ENCODE measurements at regions not wholly inside any gene's neighbourhood (a gene's known extent, or its start where the extent isn't known, plus 50 kb on each side); places are given as distances from the start of the nearest gene placed in this dataset.

- TF ChIP-seq CTCF (IDR thresholded peaks at IDR 0.05), result no peak
- intact Hi-C loops (cut with DNase I, micrococcal nuclease), result no loop called here
- no peak for DNase-seq
Observed at GRCh38 chr1:220368352-220369265, 96.4 kb upstream of the RAB3GAP2 start.

GRCh38 chr1:220367833-220368232, 95.6 kb upstream of the RAB3GAP2 start:
- ATAC-seq, result no peak
- intact Hi-C loops (cut with DNase I, micrococcal nuclease), result no loop called here
- Histone ChIP-seq H3K4me1 (ENCODE audit: low read depth) (no peaks in the 10 kb centered on the region), H3K9me3 (no peaks in the 10 kb centered on the region), H3K4me3 (no peak overlapping the region), H3K36me3 (ENCODE audit: low read depth) (no peaks in the 10 kb centered on the region)
- no peak for TF ChIP-seq CTCF (IDR thresholded peaks at IDR 0.05)
- DNase-seq, result no peak

More at GRCh38 chr1:220368352-220369265, 96.4 kb upstream of the RAB3GAP2 start:
- Histone ChIP-seq H3K36me3 (ENCODE audit: low read depth) (no peaks in the 10 kb centered on the region), H3K9me3 (no peaks in the 10 kb centered on the region), H3K4me3 (no peak overlapping the region), H3K4me1 (ENCODE audit: low read depth) (no peaks in the 10 kb centered on the region)
- no peak for ATAC-seq

- DNase-seq, result no peak
- Histone ChIP-seq H3K4me1 (ENCODE audit: low read depth) (no peaks in the 10 kb centered on the region), H3K4me3 (no peak overlapping the region), H3K9me3 (no peaks in the 10 kb centered on the region), H3K36me3 (ENCODE audit: low read depth) (no peaks in the 10 kb centered on the region)
- no peak for ATAC-seq
- intact Hi-C loops (cut with DNase I, micrococcal nuclease), result no loop called here
- no peak for TF ChIP-seq CTCF (IDR thresholded peaks at IDR 0.05)
Observed at GRCh38 chr1:220366269-220366668, 94.0 kb upstream of the RAB3GAP2 start.

- H3K9me3 ChIP-seq, result no peaks in the 10 kb centered on the region
- TF ChIP-seq CTCF (IDR thresholded peaks at IDR 0.05), result no peak
- intact Hi-C loops (cut with DNase I, micrococcal nuclease), result no loop called here
Observed at GRCh38 chr1:220363196-220363837, 91.1 kb upstream of the RAB3GAP2 start.

GRCh38 chr1:220356981-220357850, 85.0 kb upstream of the RAB3GAP2 start:
- Histone ChIP-seq H3K4me3 (no peak overlapping the region), H3K4me1 (ENCODE audit: low read depth) (no peaks in the 10 kb centered on the region), H3K36me3 (ENCODE audit: low read depth) (no peaks in the 10 kb centered on the region), H3K9me3 (no peaks in the 10 kb centered on the region)
- no peak for DNase-seq
- intact Hi-C loops (cut with DNase I, micrococcal nuclease), result no loop called here
- no peak for ATAC-seq
- TF ChIP-seq CTCF (IDR thresholded peaks at IDR 0.05), result no peak

More at GRCh38 chr1:220363196-220363837, 91.1 kb upstream of the RAB3GAP2 start:
- H3K36me3 ChIP-seq (ENCODE audit: low read depth), result no peaks in the 10 kb centered on the region
- H3K4me1 ChIP-seq (ENCODE audit: low read depth), result no peaks in the 10 kb centered on the region
- no peak for ATAC-seq
- no peak overlapping the region for H3K4me3 ChIP-seq
- DNase-seq, result no peak
